ENCODE measurements at regions not wholly inside any gene's neighbourhood (a gene's known extent, or its start where the extent isn't known, plus 50 kb on each side); places are given as distances from the start of the nearest gene placed in this dataset.

- intact Hi-C loops (cut with DNase I, micrococcal nuclease), result no loop called here
- DNase-seq, result peak; percentile 67 to 90
- ATAC-seq, result peak; percentile 94
Measured at GRCh38 chr11:76721755-76722677, 51.5 kb upstream of the LRRC32 start.

- DNase-seq, result no peak
- intact Hi-C loops (cut with DNase I, micrococcal nuclease), result no loop called here
- no peak for ATAC-seq
Measured at GRCh38 chr11:76723142-76723541, 52.6 kb upstream of the LRRC32 start.

- ATAC-seq, result no peak
- no peak for DNase-seq
- intact Hi-C loops (cut with DNase I, micrococcal nuclease), result no loop called here
Measured at GRCh38 chr11:76723548-76723947, 53.0 kb upstream of the LRRC32 start.

GRCh38 chr11:76724171-76724768, 53.7 kb upstream of the LRRC32 start:
- intact Hi-C loops (cut with DNase I, micrococcal nuclease), result no loop called here
- ATAC-seq (no peak), DNase-seq (no peak)

GRCh38 chr11:76728227-76728626, 54.9 kb upstream of the TSKU start:
- intact Hi-C loops (cut with DNase I, micrococcal nuclease), result no loop called here
- ATAC-seq (no peak), DNase-seq (no peak)

- DNase-seq, result no peak
- intact Hi-C loops (cut with DNase I, micrococcal nuclease), result no loop called here
- ATAC-seq, result no peak
Measured at GRCh38 chr11:76728778-76729177, 54.4 kb upstream of the TSKU start.

GRCh38 chr11:76729214-76729613, 53.9 kb upstream of the TSKU start:
- peak; percentile 55 for ATAC-seq
- intact Hi-C loops (cut with DNase I, micrococcal nuclease), result no loop called here
- no peak for DNase-seq

- no peak for ATAC-seq
- intact Hi-C loops (cut with DNase I, micrococcal nuclease), result no loop called here
- no peak for DNase-seq
Measured at GRCh38 chr11:76730887-76731565, 52.1 kb upstream of the TSKU start.

- DNase-seq (no peak), ATAC-seq (no peak)
- intact Hi-C loops (cut with DNase I, micrococcal nuclease), result no loop called here
Measured at GRCh38 chr11:76732643-76733042, 50.5 kb upstream of the TSKU start.

All from left colon (tissue), 2 donors.